Osteoblast (primary cell): ENCODE measurements at regions not wholly inside any gene's neighbourhood (a gene's known extent, or its start where the extent isn't known, plus 50 kb on each side); places are given as distances from the start of the nearest gene placed in this dataset.

ENCODE experiments used
- DNase-seq: peaks from one replicate; pipeline ENCODE4 v3.0.0; 2011; ENCODE audit warnings: low spot score, mixed read lengths; ENCODE audit not compliant: insufficient read length; ENCODE audit errors: missing footprints
- H2AFZ ChIP-seq: 2 replicates; pipeline ENCODE4 v1.6.0; 2011; ENCODE audit warnings: mild to moderate bottlenecking, low read length
- H3K27ac ChIP-seq: 2 replicates; pipeline ENCODE4 v1.5.1; 2011; ENCODE audit warnings: mild to moderate bottlenecking, low read depth, low read length, moderate library complexity
- H3K27me3 ChIP-seq: 2 replicates; pipeline ENCODE4 v1.6.0; 2012; ENCODE audit warnings: mild to moderate bottlenecking, control low read depth, inconsistent platforms, low read length, moderate library complexity; ENCODE audit not compliant: insufficient read depth
- H3K36me3 ChIP-seq: 2 replicates; pipeline ENCODE4 v1.5.1; 2011; ENCODE audit warnings: mild to moderate bottlenecking, low read length, control low read depth, moderate library complexity; ENCODE audit not compliant: insufficient read depth
- H3K4me1 ChIP-seq: 2 replicates; pipeline ENCODE4 v1.5.1; 2011; ENCODE audit warnings: mild to moderate bottlenecking, low read length, control low read depth, moderate library complexity; ENCODE audit not compliant: insufficient read depth
- H3K4me2 ChIP-seq: 2 replicates; pipeline ENCODE4 v1.6.0; 2011; ENCODE audit warnings: mild to moderate bottlenecking, low read length; ENCODE audit not compliant: insufficient read depth
- H3K4me3 ChIP-seq: fragments of 200-600 bp; sonication (generic); 3 replicates; pipeline ENCODE4 v1.5.1; 2012; ENCODE audit warnings: mild to moderate bottlenecking, low read length, inconsistent platforms; ENCODE audit not compliant: insufficient read depth
- H3K79me2 ChIP-seq: 2 replicates; pipeline ENCODE4 v1.6.0; 2012; ENCODE audit warnings: mild to moderate bottlenecking, low read length, control low read depth, inconsistent platforms; ENCODE audit not compliant: insufficient read depth
- H3K9me3 ChIP-seq: 2 replicates; pipeline ENCODE4 v1.5.1; 2011; ENCODE audit warnings: low read depth, low read length, control low read depth
- H4K20me1 ChIP-seq: 2 replicates; pipeline ENCODE4 v1.6.0; 2012; ENCODE audit warnings: mild to moderate bottlenecking, low read length, control low read depth; ENCODE audit not compliant: insufficient read depth
- TF ChIP-seq, protein P1 (sequence below): IDR thresholded peaks from 2 replicates; pipeline ENCODE4 v1.5.1; 2011; ENCODE audit warnings: mild to moderate bottlenecking, low read depth, low read length, moderate library complexity; ENCODE audit errors: extremely low read depth

DNA sequence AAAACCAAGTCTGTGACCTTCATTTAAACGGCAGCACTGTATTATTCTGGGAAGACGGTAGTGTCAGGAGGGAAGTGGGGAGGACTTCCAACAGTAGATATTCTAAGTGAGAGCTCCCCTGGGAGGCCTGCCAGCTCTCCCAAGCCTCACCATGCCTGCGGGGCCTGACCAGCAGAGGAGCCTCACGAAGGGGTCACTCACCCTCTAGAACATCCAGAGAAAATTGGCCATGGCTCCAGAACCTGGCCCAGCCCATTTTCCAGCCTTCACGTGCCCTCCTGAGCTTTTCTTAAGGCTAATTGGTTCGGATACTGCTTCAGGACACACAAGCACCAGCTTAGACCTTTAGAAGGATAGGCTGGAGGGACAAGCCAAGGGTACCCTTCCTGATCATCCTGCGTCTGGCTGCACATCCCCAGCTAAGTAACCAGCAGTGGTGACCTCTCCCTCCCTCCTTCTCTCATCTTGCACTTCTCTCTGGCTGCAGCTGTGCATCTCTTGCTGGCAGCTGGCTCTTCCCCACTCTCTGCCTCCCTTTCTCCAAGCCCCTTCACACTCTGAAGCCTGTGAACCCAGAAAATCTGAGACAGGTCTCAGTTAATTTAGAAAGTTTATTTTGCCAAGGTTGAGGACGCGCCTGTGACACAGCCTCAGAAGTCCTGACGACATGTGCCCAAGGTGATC, 120.1 kb upstream of the PKDCC start:
- H3K79me2 ChIP-seq, result no peaks in the 10 kb centered on the region
- H3K4me2 ChIP-seq, result no peak overlapping the region
- H4K20me1 ChIP-seq, result no peaks in the 10 kb centered on the region
- no peak overlapping the region for H3K27ac ChIP-seq
- no peak for DNase-seq
- H3K36me3 ChIP-seq, result no peaks in the 10 kb centered on the region
- peaks cover 28% of the 10 kb centered on the region for H3K4me1 ChIP-seq
- H3K9me3 ChIP-seq, result no peaks in the 10 kb centered on the region
- TF ChIP-seq, protein P1, sequence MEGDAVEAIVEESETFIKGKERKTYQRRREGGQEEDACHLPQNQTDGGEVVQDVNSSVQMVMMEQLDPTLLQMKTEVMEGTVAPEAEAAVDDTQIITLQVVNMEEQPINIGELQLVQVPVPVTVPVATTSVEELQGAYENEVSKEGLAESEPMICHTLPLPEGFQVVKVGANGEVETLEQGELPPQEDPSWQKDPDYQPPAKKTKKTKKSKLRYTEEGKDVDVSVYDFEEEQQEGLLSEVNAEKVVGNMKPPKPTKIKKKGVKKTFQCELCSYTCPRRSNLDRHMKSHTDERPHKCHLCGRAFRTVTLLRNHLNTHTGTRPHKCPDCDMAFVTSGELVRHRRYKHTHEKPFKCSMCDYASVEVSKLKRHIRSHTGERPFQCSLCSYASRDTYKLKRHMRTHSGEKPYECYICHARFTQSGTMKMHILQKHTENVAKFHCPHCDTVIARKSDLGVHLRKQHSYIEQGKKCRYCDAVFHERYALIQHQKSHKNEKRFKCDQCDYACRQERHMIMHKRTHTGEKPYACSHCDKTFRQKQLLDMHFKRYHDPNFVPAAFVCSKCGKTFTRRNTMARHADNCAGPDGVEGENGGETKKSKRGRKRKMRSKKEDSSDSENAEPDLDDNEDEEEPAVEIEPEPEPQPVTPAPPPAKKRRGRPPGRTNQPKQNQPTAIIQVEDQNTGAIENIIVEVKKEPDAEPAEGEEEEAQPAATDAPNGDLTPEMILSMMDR, result no peak
- H2AFZ ChIP-seq, result no peak overlapping the region
- peaks cover under 1% of the 10 kb centered on the region for H3K27me3 ChIP-seq
- H3K4me3 ChIP-seq, result no peak overlapping the region

DNA sequence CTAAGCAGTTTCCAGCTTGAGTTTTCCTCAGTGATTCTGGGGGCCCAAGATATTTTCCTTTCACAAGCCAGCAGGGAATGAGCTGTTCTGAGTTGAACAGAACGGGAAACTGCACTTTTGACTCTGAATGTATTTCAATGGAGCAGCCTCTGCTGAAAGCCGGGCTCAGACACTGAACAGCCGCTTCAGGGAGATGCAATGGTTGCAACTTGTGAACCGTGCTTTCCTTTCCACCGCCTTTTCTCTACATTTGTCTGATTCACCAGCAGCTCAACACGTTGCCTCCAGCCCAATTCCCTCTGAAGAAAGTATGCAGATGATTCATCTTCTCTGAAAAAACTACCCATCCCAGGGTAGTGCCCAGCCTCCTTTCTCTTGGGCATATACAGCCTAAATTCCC, 119.3 kb upstream of the PKDCC start:
- TF ChIP-seq, protein P1, result no peak
- peak; percentile 88 for DNase-seq
- Histone ChIP-seq H3K4me1 (peaks cover 36% of the 10 kb centered on the region), H3K9me3 (no peaks in the 10 kb centered on the region), H3K4me3 (no peak overlapping the region), H4K20me1 (no peaks in the 10 kb centered on the region), H2AFZ (no peak overlapping the region), H3K4me2 (peak overlapping the region; percentile 23), H3K79me2 (no peaks in the 10 kb centered on the region), H3K27ac (no peak overlapping the region), H3K36me3 (no peaks in the 10 kb centered on the region), H3K27me3 (no peaks in the 10 kb centered on the region)

DNA sequence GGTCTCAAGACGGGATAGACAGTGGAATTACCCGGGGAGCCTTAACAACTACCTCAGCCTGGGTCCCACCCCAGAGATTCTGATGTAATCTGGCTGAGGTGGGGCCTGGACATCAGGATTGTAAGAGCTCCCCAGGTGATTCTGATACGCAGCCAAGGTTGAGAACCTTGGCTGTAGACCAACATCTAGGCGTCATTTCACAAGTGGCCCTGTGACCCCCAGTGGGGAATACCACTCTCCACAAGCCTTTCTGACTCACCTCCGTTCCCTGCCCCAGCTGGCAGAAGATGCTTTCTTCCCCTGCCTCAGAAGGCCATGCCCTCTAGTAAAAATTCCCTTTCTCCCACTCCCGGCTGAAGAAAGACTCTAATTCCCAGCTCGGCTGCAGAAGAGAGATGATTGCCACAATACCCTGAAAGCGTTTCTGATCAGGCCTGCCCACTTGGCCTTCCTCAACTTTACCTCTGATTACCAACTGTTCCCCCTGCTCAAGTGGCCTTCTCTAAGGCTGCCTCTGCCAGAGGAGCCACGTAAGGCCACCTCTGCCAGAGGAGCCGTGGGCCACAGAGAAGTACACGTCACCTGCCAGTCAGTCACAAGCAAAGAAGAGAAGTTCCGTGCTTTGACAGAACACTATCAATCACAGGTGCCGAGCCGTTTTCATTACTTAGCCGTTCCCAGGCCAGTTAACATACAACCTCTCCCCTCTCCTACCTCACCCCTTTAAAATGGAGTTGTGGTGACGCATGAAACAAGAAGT, 116.8 kb upstream of the PKDCC start:
- Histone ChIP-seq H3K4me1 (peaks cover 49% of the 10 kb centered on the region), H3K27ac (no peak overlapping the region), H3K27me3 (no peaks in the 10 kb centered on the region), H3K4me3 (no peak overlapping the region), H3K9me3 (no peaks in the 10 kb centered on the region), H2AFZ (no peak overlapping the region), H4K20me1 (no peaks in the 10 kb centered on the region), H3K79me2 (no peaks in the 10 kb centered on the region), H3K4me2 (no peak overlapping the region), H3K36me3 (no peaks in the 10 kb centered on the region)
- TF ChIP-seq, protein P1, result no peak
- DNase-seq, result peak; percentile 38
